ENCODE measurements at regions not wholly inside any gene's neighbourhood (a gene's known extent, or its start where the extent isn't known, plus 50 kb on each side); places are given as distances from the start of the nearest gene placed in this dataset.
"Not testable (repeated sequence)": the region's sequence is repeated elsewhere in the genome, so short reads cannot be mapped to it uniquely, and the experiment has no call there.

DNA sequence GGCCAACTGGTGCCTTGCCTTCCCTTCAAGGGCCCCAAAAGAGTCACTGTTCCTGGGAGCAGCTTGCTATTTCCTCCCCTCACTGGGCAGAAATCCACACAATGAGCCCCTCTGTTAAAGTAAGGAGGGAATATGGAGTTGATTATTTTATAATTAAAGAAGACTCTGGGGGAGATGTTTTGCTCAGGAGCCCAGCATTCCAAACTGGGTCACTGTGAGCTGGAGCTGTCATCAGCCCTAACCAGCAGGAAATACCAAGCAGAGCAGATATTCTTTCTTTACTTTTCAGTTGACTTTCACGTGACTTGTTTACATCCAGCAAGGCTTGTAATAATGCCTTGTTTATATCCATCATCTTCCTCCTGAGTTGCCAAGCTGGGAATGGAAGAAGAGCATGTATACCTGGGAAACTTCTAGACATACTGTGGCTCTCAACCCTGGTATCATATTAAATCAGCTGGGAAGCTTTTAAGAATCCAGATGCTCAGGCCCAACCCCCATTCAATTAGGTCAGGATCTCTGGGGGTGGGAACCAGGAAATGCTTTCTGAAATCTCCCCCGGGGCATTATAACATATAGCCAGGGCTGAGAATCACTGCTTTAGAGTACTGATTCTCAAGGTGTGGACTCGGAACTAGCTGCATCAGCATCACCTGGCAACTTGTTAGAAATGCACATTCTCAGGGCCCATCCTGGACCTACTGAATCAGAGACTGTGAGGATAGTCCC, 175.6 kb upstream of the MYLIP start:
- DNase-seq, result no peak

DNA sequence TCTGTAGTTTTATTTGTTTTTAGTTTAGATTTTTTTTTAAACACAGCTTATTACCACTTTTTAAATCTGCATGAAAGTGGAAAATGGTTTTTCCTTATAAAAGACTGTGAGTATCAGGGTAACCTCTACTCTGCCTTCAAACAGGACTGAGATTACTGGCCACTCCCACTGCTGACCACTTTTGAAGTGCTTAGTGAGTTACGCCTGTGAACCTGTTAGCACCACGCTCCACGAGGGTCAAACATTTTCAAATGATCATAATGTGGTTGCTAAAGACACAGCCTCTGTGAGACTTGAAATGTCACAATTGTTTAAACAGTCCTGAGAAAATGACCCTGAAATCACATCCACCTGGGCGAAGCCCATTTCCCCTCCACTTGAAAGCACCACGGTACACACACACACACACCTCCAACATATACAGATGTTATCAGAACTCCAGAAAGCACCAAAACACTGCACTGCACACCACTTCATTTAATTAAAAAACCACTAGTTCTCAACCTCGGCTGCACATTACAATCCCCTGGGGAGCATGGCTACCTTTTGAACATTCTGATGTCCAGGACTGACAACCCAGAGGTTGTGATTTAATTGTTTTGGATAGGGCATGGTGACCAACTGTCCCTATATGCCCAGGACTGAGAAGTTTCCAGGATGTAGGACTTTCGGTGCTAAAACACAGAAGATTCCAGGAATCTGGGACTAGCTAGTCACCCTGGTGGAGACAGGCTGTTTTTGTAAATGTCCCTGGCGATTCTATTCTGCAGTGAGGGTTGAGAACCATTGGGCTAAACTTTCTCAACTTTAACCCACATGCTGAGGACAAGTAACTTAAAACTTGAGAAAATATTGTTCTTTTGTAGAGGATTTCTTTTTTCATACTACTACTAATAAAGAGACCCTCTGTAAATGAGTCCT, 176.4 kb upstream of the MYLIP start:
- DNase-seq, result no peak

DNA sequence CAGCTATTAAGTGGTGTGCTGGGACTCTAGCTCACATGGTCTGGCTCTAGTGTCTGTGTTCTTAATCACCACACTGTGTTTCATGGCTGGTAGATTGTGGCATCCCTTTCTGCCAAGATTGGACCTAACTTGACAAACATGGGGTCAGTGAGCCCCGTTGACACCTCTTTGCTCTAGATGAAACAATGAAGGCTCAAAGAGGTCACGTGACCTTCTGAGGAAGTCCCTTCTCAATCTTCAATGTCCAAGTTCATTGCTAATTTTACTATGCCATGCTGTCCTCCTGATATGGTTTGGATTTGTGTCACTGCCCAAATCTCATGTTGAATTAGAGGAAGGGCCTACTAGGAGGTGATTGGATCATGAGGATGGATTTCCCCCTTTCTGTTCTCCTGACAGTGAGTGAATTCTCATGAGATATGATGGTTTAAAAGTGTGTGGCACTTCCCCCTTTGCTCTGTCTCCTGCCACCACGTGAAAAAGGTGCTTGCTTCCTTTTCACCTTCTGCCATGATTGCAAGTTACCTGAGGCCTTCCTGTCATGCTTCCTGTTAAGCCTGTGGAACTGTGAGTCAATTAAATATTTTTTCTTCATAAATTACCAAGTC, 177.8 kb upstream of the MYLIP start:
- no peak for DNase-seq

DNA sequence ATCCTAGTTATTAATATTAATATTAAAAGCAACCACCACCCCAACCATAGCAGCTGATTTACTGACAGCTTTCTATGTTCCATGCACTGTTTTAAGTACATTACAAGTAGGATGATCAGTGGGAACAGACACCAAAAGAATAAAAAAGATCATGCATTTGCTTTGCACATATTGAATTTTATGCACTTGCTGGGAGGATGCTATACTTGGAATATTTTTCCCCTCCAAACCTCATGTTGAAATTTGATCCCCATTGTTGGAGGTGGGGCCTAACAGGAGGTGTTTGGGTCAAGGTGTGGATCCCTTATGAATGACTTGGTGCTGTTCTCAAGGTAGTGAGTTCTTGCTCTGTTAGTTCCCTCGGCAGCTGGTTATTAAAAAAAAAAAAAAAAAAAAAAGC, 178.9 kb upstream of the MYLIP start:
- no peak for DNase-seq

DNA sequence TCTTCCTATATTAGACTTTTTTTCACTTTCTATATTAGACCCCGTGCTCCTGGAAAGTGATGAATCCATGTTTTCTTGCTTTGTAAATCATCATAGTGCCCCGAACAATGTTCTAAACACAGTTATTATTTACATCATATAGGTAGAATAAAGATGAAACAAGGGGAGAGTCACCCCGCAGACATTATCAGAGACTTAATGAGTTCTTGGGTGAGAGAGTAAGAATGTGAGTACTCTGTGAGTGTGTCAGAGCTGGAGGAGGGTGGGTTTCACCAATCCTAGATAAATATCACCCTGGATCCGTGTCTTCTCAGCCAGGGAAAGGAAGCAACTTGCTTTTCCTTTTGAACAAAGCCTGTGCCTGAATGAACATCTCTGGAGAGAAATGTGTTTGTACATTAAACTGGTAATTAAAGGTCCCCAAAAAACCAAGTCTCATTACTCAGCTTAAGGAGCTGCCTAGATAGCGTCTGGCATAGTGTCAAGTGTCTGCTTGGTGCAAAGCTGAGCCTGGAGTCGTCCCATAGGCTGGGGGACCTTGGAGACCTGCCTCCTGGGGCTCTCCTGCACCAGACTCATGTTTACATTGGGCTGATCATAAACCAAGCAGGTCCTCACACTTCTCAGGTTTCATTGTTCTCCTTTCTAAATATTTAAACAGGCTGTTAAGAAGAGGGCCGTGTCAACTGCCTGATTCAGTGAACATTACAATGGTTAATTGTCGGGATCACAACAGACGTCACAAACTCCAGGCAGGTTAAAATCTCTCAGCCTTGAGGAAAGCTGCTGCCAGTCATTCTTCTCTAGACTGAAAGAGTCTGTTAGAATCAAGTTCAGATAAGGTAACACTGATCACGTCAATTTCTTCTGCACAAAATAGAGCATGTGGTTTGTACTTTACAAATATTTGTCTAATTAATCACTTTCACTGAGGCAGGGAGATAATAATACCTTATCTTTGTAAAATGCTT, 179.7 kb upstream of the MYLIP start:
- no peak for DNase-seq

DNA sequence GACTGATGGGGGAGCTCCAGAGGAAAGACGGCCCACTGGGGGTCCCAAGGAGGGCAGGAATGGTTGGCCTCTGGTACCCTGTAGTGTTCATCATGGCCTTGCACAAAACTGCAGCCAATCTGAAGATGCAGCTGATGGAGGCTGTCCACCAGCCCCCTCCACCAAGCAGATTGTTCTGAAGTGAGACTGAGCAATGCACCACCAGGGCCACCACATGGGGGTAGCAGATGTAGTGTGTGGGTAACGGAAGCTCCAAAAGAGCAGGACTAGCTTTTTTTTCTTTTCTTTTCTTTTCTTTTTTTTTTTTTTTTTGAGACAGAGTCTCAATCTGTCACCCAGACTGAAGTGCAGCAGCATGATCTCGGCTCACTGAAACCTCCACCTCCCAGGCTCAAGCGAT, 181.0 kb upstream of the MYLIP start:
- no peak for DNase-seq

DNA sequence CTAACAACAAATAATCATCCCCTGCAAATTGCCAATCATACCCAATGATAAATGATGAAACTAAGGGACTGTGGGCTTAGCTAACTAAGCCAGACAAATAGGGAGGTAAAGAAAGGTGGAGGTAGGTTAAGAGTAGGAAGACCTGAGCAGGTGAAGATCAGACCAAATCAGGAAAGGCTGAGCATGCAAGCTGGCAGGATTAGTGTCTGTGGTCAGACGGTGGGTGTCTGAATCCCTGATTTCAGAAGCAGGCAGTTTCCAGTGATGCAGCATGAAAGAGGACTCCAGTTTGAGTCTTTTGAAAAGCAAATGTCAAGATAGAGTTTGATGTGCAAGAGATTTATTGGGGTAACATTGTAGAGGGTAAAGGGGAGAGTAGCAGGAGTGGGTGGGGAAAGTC, 181.4 kb upstream of the MYLIP start:
- DNase-seq, result no peak

DNA sequence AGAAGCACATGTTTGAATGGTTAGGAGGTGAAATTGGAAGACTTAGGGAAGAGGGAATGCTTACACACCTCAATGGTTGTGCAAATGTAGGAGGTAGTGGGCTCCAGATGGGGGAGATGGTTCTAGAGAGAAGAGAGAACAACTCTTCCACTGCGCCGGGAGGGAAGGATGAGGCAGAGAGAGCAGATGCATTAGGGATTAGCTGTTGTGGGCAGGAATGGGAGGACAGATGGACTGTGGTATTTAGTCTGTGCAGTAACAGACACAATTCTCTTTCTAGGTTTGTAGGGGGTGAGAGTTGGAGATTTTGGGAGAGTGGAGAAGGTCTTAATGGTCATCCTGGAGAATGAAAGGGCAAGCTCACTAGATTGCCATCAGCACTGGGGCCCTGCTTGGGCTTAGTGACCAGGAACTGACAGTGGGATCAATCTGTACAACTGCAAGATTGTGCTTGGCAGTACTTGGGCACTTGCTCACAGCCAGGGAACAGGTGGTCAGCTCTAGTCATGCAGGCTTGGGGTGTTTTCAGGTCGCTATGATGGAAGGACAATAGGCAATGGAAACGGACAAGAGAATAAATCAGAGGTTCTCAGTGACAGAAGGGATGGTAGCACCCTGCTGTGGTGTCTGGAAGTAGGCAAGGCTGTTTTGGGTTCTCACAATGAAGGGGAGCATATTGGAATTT, 182.0 kb upstream of the MYLIP start:
- DNase-seq, result no peak

DNA sequence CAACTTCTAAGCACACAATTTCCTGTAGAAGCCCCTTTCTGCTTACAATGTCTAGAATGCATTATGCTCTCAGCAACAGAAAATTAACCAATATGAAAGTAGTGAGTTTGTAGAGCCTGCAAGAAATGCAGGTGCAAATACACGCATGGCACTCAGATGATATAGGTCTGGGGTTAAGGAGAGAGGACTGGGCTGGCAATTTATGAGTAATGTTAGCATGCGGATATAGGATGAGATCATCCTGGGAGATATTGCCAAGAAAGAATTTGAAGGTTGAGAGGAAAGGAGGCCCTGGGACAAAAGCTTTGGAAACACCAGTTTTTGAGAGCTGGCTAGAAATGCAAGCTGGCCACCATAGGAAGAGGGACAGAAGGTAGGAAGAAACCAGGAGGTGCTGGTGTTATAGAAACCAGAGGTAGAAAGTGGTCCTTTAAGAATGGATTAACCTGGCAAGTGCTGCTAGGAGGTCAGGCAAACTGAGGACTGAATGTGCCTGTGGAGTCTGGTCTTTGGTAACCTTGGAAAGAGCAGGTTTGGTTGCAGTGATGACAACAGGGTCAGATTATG, 183.2 kb upstream of the MYLIP start:
- no peak for DNase-seq

DNA sequence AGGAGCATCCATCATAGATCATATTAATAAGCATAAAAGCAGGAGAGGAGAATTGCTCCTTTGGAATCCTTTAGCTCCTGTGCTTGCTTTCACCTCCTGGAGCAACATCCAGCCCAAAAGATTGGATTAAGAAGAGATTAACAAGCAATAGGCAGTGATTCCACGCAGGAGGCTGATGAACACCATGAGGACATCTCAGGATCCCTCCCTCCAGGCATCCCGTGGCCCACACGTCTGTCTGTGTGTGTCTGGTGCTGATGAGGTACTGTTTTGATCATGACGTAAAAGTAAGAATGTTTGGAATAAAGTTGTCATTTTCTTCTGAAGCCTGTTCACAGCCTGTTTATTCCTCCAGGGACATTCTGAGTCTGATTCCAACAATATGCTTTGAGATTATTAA, 185.5 kb upstream of the MYLIP start:
- DNase-seq, result no peak

DNA sequence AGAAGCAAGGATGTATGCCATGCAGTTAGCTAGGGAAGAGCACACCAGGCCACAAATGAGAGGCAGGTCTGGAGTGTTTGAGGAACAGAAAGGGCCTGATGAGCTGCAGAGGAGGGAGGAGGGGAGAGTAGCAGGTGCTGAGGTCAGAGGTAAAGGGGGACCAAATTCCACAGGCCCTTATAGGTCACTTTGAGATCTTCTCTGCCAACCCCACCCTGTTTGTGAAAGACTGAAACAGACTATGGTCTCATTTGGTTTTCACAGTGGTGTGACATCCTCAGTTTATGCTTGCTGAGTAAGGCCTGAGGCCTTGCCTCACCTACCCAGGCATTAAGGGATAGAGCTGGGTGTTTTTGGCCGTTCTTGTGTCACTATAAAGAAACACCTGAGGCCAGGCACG, 187.7 kb upstream of the MYLIP start:
- no peak for DNase-seq

DNA sequence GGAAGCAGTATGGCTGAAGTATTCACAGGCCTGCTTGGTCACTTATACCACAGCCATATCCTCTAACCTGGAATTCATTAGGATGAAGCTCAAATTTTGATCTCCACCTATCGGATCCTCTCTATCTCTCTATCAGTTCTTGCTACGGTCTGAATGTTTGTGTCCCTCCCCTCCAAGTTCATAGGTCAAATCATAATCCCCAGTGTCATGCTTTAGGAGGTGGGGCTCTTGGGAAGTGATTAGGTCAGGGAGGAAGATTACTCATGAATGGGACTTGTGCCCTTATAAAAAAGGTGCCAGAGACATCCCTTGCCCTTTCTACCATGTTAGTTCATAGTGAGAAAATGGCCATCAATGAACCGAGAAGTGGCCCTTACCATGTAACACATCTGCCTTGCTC, 190.8 kb upstream of the MYLIP start:
- DNase-seq, result no peak

DNA sequence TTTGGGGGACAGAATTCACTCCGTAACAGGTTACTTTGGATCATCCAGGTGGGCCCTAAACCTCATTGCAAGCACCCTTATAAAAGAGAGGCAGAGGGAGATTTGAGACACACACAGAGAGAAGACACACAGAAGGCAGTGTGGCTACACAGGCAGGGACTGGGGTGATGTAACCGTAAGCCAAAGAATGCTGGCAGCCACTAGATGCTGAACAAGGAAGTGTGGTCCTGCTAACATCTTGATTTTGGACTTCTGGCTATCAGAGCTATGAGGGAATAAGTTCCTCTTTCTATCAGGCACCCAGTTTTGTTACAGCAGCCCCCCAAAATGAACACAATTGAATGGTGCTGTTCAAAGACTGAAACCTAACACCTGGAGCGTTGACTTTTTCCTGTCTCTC, 191.3 kb upstream of the MYLIP start:
- DNase-seq, result no peak

DNA sequence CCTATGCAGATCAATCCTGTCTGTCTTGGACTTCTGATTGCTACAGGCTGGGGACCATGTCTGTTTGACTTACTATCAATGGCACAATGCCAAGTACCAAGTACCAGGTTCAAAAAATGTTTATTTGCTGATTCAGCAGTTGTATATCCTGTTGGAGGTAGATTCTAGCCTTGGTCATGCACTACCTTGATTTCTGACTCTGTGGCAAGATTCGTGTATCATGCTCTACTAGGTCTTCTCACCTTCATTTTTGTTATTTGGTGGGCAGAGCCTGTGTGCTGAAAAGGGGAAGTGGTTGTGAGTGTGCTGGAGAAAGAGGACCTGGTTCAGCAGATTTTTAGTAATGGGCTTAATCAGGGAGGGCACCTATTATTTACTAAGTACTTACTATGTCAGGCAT, 192.4 kb upstream of the MYLIP start:
- no peak for DNase-seq

DNA sequence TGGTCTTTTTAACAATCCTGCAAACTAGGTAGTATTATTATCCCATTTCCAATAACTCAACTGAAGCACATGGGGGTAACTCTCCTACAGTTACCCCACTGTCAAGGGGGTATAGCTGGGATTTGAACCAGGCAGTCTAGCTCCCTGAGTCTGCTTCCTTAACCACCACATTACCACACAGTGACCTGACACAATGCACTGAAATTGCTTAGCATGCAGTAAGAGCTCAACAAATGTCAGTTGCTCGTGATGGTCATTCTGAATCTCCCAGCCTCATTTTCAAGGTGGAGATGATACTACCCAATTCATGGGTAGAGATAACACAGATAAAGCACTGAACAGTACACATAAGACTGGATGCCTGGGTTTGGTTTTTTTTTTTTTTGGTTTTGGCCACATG, 193.2 kb upstream of the MYLIP start:
- no peak for DNase-seq

DNA sequence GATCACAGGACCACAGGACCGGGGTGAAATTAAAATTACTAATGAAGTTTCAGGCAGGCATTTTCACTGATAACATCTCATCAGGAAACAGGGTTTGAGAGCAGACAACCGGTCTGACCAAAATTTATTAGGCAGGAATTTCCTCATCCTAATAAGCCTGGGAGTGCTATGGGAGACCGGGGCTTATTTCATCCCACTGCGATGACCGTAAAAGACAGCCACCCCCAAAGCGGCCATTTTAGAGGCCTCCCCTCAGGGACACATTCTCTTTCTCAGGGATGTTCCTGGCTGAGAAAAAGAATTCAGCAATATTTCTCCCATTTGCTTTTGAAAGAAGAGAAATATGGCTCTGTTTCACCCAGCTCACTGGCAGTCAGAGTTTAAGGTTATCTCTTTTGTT, 197.2 kb upstream of the MYLIP start:
- not testable (repeated sequence) for DNase-seq

DNA sequence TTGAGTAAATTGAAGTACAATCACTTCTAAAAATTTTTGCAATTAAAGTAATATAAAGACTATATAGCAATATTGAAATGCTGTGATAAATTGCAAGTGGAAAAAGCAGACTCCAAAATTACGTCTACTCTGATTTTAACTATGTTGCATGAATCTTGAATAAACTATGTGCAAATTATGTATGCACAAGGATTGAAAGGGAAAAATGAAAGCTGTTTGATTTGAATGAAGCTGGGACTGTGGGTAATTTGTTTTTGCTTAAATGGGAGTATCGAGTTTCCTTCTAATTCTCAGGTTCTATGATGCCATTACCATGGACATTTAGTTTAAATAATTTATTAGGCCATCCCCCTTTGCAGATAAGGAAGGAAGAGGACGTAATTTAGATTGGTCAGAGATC, 198.7 kb upstream of the MYLIP start:
- no peak for DNase-seq

DNA sequence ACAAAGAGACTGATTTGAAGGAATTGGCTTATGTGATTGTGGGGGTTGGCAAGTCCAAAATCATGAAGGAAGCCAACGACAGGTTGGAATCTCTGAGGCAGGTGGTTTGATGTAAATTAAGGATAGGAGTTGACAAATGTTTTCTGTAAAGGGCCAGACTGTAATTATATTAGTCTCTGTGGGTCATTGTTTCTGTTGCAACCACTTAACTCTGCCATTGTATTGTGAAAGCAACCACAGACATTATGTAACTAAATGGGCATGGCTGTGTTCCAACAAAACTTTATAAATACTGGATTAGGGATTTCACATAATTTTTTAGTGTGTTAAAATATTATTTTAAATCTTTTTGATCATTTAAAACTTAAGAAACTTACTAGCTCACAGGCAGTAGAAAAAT, 199.2 kb upstream of the MYLIP start:
- no peak for DNase-seq

DNA sequence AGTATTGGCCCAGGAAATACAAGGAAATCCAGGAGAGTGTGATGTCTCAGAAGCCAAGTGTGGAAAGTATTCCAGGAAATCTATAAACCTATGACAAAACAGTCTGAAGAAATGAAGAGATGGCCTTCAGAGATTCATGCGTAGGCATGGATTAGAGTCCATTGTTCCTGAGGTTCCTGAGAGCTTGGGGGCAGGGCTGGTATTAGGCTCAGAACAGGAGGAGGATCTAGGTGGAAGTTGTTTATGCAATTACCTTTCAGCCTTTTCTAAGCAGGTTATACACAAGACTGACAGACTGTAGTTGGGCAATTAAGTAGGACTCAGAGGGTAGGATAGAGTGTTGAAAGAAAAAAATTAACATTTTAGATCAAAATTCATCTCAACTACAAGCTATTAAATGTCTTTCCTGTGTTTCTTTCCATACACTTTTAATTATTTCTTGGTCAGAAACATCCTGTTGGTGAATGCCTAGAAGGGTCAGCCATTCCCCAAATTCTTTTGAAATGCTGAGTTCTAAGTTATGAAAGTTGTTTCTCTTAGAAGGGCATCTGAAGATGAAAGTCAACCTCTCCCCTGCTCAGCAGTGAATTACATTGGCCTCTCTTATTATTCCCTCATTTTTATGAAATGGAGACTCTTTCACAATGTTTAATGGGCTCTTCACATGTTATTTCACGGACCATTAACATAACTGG, 201.2 kb upstream of the MYLIP start:
- DNase-seq, result no peak

DNA sequence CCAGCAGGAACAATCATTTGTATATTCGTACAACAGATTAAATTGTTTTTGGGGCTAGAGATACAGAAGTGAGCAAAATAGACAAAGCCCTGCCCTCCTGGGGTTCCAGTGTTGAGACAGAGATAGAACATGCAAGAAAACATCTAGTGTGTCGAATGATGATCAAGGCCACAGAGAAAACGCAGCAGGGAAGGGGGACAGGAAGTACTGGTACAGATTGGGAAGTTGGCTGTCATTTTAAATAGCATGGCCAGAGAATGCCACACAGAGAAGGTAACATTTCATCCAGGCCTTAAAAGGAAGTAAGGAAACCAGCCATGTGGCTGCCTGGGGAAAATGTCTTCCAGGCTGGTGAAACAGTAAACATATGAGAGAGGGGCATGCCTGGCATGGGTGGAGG, 202.6 kb upstream of the MYLIP start:
- DNase-seq, result no peak

DNA sequence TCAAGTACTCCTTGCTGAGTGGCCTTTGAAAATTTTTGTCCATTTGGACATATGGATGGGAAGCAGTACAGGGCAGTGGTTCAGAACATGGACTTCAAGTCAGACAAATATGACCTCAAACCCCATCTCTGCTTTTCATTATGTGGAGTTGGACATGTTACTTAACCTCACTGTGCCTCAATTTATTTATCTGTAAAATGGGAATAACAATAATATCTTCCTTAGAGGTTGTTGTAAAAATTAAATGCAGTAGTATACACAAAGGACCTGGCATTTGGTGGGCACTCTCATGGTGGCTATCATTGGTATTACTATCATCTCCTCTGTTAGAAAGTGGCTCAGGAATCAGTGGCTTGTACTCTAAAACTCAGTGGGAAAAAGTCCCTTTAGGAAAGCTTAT, 204.0 kb upstream of the MYLIP start:
- DNase-seq, result no peak
